HG03469 (cell line): ENCODE measurements at regions not wholly inside any gene's neighbourhood (a gene's known extent, or its start where the extent isn't known, plus 50 kb on each side); places are given as distances from the start of the nearest gene placed in this dataset.
"Not testable (repeated sequence)": the region's sequence is repeated elsewhere in the genome, so short reads cannot be mapped to it uniquely, and the experiment has no call there.

Experiments
- ATAC-seq: cut with Tn5 transposase; IDR thresholded peaks from one replicate; pipeline ENCODE4 v1.9.1; 2021; ENCODE audit warnings: mild to moderate bottlenecking, moderate library complexity, moderate number of reproducible peaks; ENCODE audit not compliant: unreplicated experiment

GRCh38 chrX:125503769-125504168 lies 184.1 kb downstream of the TEX13C start:
- no peak for ATAC-seq

GRCh38 chrX:125505207-125505606 lies 185.5 kb downstream of the TEX13C start:
- no peak for ATAC-seq

GRCh38 chrX:125507119-125507518 lies 187.4 kb downstream of the TEX13C start:
- no peak for ATAC-seq

- ATAC-seq = no peak
These were observed 200.4 kb downstream of the TEX13C start for GRCh38 chrX:125520029-125520428.

GRCh38 chrX:125522752-125523151 lies 203.1 kb downstream of the TEX13C start:
- no peak for ATAC-seq

- no peak for ATAC-seq
These were observed 212.9 kb downstream of the TEX13C start for GRCh38 chrX:125532411-125533089.

- no peak for ATAC-seq
These were observed 213.7 kb downstream of the TEX13C start for GRCh38 chrX:125533352-125533751.

GRCh38 chrX:125544031-125544660 lies 224.5 kb downstream of the TEX13C start:
- no peak for ATAC-seq

- ATAC-seq = no peak
These were observed 225.2 kb downstream of the TEX13C start for GRCh38 chrX:125544856-125545255.

GRCh38 chrX:125577479-125577878 lies 257.8 kb downstream of the TEX13C start:
- ATAC-seq = no peak

- ATAC-seq = no peak
These were observed 284.8 kb downstream of the TEX13C start for GRCh38 chrX:125604448-125604847.

- no peak for ATAC-seq
These were observed 285.5 kb downstream of the TEX13C start for GRCh38 chrX:125605145-125605544.

- ATAC-seq = not testable (repeated sequence)
These were observed 295.1 kb downstream of the TEX13C start for GRCh38 chrX:125614591-125615343.

- ATAC-seq = no peak
These were observed 301.3 kb downstream of the TEX13C start for GRCh38 chrX:125620715-125621587.

- no peak for ATAC-seq
These were observed 301.9 kb downstream of the TEX13C start for GRCh38 chrX:125621588-125621927.

- ATAC-seq = no peak
These were observed 303.2 kb downstream of the TEX13C start for GRCh38 chrX:125622899-125623298.

- ATAC-seq = no peak
These were observed 308.0 kb downstream of the TEX13C start for GRCh38 chrX:125627676-125628075.

GRCh38 chrX:125628435-125628834 lies 308.8 kb downstream of the TEX13C start:
- ATAC-seq = no peak

- no peak for ATAC-seq
These were observed 321.7 kb downstream of the TEX13C start for GRCh38 chrX:125641405-125641804.

GRCh38 chrX:125646195-125646594 lies 326.5 kb downstream of the TEX13C start:
- ATAC-seq = no peak

GRCh38 chrX:125651426-125651825 lies 331.8 kb downstream of the TEX13C start:
- ATAC-seq = no peak
